GM18498 (cell line): ENCODE measurements at regions not wholly inside any gene's neighbourhood (a gene's known extent, or its start where the extent isn't known, plus 50 kb on each side); places are given as distances from the start of the nearest gene placed in this dataset.

Experiments used
- ATAC-seq: cut with Tn5 transposase; IDR thresholded peaks from one replicate; pipeline ENCODE4 v1.9.1; 2021; ENCODE audit warnings: mild to moderate bottlenecking, moderate library complexity; ENCODE audit not compliant: unreplicated experiment

DNA sequence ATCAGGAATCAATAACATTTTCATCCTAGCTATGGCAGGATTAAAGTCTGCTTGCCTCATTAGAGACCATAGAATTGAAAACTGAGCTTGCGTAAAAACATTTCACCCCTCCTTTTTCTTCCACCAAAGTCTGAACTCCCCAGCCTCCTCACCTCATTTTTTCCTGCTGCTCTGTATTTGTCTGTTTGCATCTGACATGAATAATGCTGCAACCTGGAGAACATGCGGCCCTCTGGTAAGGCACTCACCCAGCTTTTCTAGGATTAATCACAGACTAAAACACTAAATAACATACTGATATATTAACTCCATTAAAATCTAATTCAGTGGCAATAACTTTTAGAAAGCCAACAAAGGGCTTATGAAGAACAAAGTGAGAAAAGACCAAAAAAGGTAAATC lies 677.7 kb upstream of the NRSN1 start:
- ATAC-seq = no peak

DNA sequence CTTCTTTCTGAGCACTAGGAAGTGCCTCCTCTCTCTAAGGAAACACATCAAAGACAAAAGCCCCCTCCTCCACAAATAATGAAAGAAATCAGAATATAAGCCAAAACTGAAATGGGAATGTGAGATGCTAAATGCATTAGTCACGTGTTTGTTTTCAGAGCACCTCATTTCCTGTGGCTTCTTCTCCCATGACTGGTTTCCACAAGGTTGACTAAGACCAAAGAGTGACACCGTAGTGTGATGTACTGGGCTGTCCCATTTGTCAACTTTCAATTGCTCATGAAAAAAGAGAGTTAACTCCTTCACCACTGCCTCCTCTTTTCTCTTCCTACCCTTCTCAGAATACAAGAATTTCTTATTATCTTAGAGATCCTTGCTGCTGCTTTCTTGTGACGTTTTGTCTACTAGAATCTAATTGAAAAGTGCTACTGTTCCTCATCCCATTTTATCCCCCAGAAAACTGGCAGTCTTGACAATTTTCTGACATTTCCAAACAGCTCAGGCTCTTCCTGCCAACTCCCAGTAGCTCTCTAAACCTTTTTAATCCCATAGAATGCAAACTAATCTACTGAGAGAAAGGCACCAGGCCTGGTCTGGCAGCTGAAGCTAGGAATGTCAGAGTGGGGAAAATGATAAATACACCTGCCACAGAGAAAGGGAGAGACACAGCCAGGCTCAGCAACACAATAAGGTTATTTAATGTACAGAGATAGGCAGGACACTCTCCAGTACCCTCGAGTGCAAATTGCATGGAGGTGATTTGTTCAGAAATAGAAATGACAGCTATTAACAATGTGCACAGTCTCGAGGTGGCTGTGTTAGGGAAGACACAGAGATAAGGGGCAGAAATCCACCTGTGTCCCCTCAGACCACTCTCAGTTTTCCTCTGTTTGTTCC lies 671.7 kb upstream of the NRSN1 start:
- ATAC-seq = no peak

- no peak for ATAC-seq
Measured at GRCh38 chr6:23455754-23456153, 670.3 kb upstream of the NRSN1 start.

DNA sequence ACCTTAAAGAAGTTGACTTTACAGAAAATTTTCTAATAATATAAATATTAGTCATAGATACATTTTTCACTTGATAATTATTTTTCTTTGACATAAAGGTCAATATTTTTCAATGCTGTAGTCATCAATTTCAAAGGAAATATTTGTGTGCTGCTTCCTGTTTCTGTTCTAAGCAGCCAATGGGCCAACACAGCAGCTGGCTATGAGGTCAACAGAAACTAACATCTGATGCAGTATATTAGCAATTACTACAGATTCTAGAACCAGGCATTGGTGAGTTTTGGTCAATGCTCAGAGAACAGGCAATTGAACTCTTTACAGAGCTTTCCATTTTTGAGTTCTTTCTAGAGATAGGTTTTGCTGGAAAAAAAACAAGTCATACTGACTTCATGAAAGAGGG lies 669.6 kb upstream of the NRSN1 start:
- no peak for ATAC-seq

DNA sequence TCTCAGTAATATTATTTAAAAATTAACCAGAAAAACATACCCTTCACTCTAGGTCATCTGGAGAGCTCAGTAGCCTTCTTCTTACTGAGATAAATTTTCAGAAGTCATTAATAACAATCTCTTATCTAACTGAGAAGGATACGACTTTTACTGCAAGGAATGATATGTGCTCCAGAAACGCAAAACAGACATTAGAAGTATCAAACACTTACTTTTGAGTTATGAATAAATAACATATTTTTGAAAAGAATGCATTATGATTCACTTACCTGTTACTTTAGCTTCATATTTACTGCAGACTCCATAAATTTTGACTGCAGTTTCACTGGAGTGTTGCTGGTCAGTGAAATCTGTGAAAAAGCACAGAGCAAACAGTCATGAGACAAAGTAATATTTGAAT lies 668.7 kb upstream of the NRSN1 start:
- no peak for ATAC-seq

GRCh38 chr6:23465912-23466311 lies 660.1 kb upstream of the NRSN1 start:
- no peak for ATAC-seq

- ATAC-seq = no peak
Measured at GRCh38 chr6:23477586-23477985, 648.4 kb upstream of the NRSN1 start.

- ATAC-seq = no peak
Measured at GRCh38 chr6:23478312-23478711, 647.7 kb upstream of the NRSN1 start.

DNA sequence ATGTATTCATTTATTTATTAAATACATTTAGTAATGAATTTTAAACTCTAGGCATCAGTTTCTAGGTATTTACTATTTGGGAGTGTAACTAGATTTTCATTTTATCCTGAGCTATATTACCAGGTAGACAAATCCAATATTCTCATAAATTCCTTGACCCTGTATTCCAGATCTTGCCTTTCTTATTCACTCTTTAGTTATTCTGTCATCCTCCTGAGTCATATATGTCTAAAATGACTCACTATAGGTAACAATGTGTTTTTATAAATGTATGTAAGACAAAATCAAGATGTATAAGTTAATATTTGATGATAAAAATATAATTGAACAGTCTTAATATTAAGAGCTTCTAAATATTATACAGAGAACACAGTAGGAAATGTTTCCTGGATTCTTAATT lies 642.1 kb upstream of the NRSN1 start:
- ATAC-seq = no peak

- no peak for ATAC-seq
Measured at GRCh38 chr6:23494367-23494766, 631.6 kb upstream of the NRSN1 start.

DNA sequence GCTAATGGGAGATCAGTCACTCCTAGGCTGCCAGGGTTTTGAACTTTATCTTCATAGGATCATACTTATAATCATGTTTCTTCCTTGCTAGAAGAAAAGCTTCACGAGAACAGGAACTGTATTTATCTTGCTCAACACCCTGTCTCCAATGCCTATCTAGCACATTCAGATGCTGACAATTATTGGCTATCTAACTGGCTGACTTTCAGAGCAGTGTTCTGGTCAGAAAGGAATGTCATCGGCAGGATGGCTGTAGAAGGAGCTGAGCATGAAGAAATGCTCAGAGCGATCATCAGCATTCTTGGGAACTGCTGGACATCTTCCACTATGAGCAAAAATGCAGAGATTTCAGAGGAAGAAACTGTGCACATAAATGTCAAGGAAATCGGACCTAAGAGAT lies 628.0 kb upstream of the NRSN1 start:
- ATAC-seq = no peak

GRCh38 chr6:23499549-23499948 lies 626.5 kb upstream of the NRSN1 start:
- no peak for ATAC-seq

- ATAC-seq = no peak
Measured at GRCh38 chr6:23503173-23503572, 622.8 kb upstream of the NRSN1 start.

- ATAC-seq = no peak
Measured at GRCh38 chr6:23505026-23505425, 621.0 kb upstream of the NRSN1 start.

GRCh38 chr6:23510778-23511510 lies 615.1 kb upstream of the NRSN1 start:
- no peak for ATAC-seq

DNA sequence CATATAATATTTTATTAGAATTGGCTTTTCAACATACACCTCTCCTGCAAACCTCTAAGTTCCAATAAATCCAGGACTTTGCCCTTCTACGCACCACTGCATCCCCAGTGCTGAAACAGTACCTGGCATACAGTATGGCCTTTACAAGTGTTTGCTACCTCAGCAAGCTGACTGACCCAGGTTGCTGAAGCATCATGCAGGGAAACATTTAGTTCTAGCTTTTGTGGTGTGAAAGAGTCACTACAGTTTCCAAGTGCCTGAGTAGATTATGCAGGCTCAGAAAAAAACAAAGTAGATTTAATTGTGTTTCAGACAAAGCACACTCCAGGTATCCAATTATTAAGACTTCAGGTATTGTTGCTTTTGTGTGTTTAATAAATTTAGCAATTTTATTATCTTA lies 614.2 kb upstream of the NRSN1 start:
- no peak for ATAC-seq

- ATAC-seq = no peak
Measured at GRCh38 chr6:23518294-23518693, 607.7 kb upstream of the NRSN1 start.

- no peak for ATAC-seq
Measured at GRCh38 chr6:23522792-23523547, 603.0 kb upstream of the NRSN1 start.

DNA sequence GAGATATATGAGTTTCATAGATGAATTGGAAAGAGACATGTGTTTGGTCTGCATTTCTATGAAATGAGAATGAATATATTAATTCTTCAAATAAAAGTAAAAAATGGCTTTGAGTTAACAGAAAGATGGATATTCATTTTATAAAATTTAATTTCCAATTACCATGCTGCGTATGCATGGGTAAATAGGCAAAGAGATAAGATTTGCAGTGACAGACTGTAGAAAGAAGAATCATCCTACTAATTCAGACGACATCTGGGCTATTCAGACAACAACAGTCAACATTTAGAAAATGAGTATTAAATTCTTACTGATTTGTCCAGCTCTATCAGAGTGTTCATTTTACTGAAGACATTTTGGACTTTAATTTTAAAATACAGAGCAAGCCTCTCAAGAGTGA lies 602.2 kb upstream of the NRSN1 start:
- ATAC-seq = no peak

- no peak for ATAC-seq
Measured at GRCh38 chr6:23524548-23524947, 601.5 kb upstream of the NRSN1 start.

GRCh38 chr6:23526526-23526925 lies 599.5 kb upstream of the NRSN1 start:
- ATAC-seq = no peak

DNA sequence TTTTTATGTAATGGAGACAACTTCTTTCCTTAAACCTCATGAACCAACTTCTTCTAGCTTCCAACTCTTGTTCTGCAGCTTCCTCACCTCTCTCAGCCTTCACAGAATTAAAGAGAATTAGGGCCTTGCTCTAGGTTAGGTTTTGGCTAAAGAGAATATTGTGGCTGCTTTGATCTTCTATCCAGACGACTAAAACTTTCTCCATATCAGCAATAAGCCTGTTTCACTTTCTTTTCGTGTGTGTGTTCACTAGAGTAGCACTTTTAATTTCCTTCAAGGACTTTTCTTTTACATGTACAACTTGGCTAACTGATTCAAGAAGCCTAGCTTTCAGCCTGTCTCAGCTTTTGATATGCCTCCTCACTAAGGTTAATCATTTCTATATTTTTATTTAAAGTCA lies 596.1 kb upstream of the NRSN1 start:
- ATAC-seq = no peak
